Panc1 (cell line): ENCODE measurements at regions not wholly inside any gene's neighbourhood (a gene's known extent, or its start where the extent isn't known, plus 50 kb on each side); places are given as distances from the start of the nearest gene placed in this dataset.

ENCODE experiments used
- ATAC-seq: fragments of 200-7000 bp; cut with Tn5 transposase; 2 replicates; pipeline ENCODE4 v1.9.1; 2020; ENCODE audit warnings: mild to moderate bottlenecking, moderate library complexity
- BruUV-seq: library from RNA; stranded (reverse); fragments of 400-500 nt; replicated peaks from 2 replicates; lab custom pipeline; 2021; lab: Mats Ljungman, UMichigan
- CTCF ChIA-PET: fragments of 300-600 bp; sonication (Branson Sonifier 250); formaldehyde crosslinking; loops from one replicate; lab custom pipeline; 2022; ENCODE audit warnings: antibody characterized with exemption; lab: Charles Lee
- POLR2A ChIA-PET: fragments of 300-600 bp; sonication (Branson Sonifier 250); formaldehyde crosslinking; loops from one replicate; lab custom pipeline; 2022; ENCODE audit warnings: antibody characterized with exemption; lab: Charles Lee
- DNase-seq: peaks from one replicate; pipeline ENCODE4 v3.0.0-alpha.2; 2010; ENCODE audit warnings: low read depth, low spot score
- H3K27ac ChIP-seq: 2 replicates; pipeline ENCODE4 v1.5.1; 2011; ENCODE audit warnings: mild to moderate bottlenecking, low read length, inconsistent platforms
- H3K27me3 ChIP-seq: fragments of 200-500 bp; sonication (Bioruptor generic); 2 replicates; pipeline ENCODE4 v1.6.0; 2014; ENCODE audit warnings: low read length, inconsistent platforms; ENCODE audit not compliant: control insufficient read depth, insufficient read depth
- H3K36me3 ChIP-seq: fragments of 200-500 bp; sonication (Bioruptor generic); 2 replicates; pipeline ENCODE4 v1.5.1; 2014; ENCODE audit warnings: inconsistent platforms, mild to moderate bottlenecking, low read length, moderate library complexity; ENCODE audit not compliant: control insufficient read depth, insufficient read depth
- H3K4me1 ChIP-seq: 2 replicates; pipeline ENCODE4 v1.5.1; 2011; ENCODE audit warnings: inconsistent platforms, mild to moderate bottlenecking, low read length, moderate library complexity; ENCODE audit not compliant: control insufficient read depth, insufficient read depth
- H3K4me3 ChIP-seq, 2 experiments: 2 replicates each; pipeline ENCODE4 v1.5.1; 2011 to 2012; ENCODE audit warnings: low read depth in 2 of 2, low read length in 2 of 2, mild to moderate bottlenecking in 2 of 2, inconsistent platforms in 1 of 2, moderate library complexity in 1 of 2
- H3K9me3 ChIP-seq: fragments of 200-500 bp; sonication (Bioruptor generic); 2 replicates; pipeline ENCODE4 v1.5.1; 2014; ENCODE audit warnings: low read depth, mild to moderate bottlenecking, inconsistent platforms, low read length, moderate library complexity; ENCODE audit not compliant: control insufficient read depth, insufficient read depth
- POLR2AphosphoS5 ChIP-seq: IDR thresholded peaks from 2 replicates; pipeline ENCODE4 v1.6.1; 2012; ENCODE audit warnings: mild to moderate bottlenecking, low read depth, low read length, moderate library complexity
- SIN3A ChIP-seq: IDR thresholded peaks from 2 replicates; pipeline ENCODE4 v1.6.1; 2012; ENCODE audit warnings: low read depth, mild to moderate bottlenecking, low read length, moderate library complexity, borderline replicate concordance; ENCODE audit not compliant: insufficient read depth
- TCF7L2 ChIP-seq: IDR thresholded peaks from 2 replicates; pipeline ENCODE4 v1.6.1; 2011; ENCODE audit warnings: mild to moderate bottlenecking, low read depth, low read length, inconsistent platforms
- in situ Hi-C: cut with HindIII; loops from 2 replicates; pipeline ENCODE4 v1.10.0; 2016; ENCODE audit warnings: low sequenced_read_pairs, low pct_unique_long_range_greater_than_20kb
- intact Hi-C: fragments of 100-400 bp; cut with micrococcal nuclease; formaldehyde crosslinking; loops from one replicate; pipeline ENCODE4 v1.10.0; 2022; ENCODE audit not compliant: unreplicated experiment
- TF ChIP-seq, protein P1 (sequence below): fragments of 450-650 bp; IDR thresholded peaks from 2 replicates; pipeline ENCODE4 v1.5.1; 2017; ENCODE audit warnings: mild to moderate bottlenecking
- TF ChIP-seq, protein P2 (sequence below), 2 experiments: IDR thresholded peaks; 2 replicates each; pipeline ENCODE4 v1.6.1; 2011 to 2012; ENCODE audit warnings: low read depth in 2 of 2, control low read depth in 1 of 2, low read length in 1 of 2, mild to moderate bottlenecking in 1 of 2, moderate library complexity in 1 of 2; ENCODE audit not compliant: insufficient read depth in 1 of 2

DNA sequence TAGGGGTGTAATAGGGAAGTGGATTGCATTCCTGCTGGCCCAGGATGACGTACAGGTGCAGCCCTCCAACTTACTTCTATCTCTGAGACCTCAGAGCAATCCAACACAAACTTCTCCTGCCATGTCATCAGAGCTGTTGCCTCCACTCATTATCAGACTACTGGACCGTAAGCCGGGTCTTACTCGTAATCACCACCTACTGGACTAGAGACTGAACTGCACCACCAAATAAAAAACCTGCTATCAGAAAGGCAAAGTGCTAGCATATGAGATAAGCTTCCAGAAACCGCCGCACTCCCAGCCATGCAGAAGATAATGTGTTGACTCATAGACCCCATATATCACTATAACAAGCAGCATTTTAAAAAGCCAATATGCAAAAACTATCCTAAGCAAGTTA lies 102.0 kb downstream of the SLITRK1 start:
- CTCF ChIA-PET, result interaction anchor here (0.6 kb wide), 1 partner anchor 804 kb away, joined by 4 read pairs; no protein-coding TSS in a partner anchor
- no peaks in the 10 kb centered on the region for H3K4me1 ChIP-seq
- no peaks in the 10 kb centered on the region for H3K36me3 ChIP-seq
- H3K27ac ChIP-seq, result no peak overlapping the region
- ATAC-seq (no peak), DNase-seq (peak; percentile 7)
- in situ Hi-C loops, result no loop called here
- no peak overlapping the region for H3K4me3 ChIP-seq
- TF ChIP-seq, protein P1, sequence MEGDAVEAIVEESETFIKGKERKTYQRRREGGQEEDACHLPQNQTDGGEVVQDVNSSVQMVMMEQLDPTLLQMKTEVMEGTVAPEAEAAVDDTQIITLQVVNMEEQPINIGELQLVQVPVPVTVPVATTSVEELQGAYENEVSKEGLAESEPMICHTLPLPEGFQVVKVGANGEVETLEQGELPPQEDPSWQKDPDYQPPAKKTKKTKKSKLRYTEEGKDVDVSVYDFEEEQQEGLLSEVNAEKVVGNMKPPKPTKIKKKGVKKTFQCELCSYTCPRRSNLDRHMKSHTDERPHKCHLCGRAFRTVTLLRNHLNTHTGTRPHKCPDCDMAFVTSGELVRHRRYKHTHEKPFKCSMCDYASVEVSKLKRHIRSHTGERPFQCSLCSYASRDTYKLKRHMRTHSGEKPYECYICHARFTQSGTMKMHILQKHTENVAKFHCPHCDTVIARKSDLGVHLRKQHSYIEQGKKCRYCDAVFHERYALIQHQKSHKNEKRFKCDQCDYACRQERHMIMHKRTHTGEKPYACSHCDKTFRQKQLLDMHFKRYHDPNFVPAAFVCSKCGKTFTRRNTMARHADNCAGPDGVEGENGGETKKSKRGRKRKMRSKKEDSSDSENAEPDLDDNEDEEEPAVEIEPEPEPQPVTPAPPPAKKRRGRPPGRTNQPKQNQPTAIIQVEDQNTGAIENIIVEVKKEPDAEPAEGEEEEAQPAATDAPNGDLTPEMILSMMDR, result peak; percentile 50
- TF ChIP-seq, protein P2, sequence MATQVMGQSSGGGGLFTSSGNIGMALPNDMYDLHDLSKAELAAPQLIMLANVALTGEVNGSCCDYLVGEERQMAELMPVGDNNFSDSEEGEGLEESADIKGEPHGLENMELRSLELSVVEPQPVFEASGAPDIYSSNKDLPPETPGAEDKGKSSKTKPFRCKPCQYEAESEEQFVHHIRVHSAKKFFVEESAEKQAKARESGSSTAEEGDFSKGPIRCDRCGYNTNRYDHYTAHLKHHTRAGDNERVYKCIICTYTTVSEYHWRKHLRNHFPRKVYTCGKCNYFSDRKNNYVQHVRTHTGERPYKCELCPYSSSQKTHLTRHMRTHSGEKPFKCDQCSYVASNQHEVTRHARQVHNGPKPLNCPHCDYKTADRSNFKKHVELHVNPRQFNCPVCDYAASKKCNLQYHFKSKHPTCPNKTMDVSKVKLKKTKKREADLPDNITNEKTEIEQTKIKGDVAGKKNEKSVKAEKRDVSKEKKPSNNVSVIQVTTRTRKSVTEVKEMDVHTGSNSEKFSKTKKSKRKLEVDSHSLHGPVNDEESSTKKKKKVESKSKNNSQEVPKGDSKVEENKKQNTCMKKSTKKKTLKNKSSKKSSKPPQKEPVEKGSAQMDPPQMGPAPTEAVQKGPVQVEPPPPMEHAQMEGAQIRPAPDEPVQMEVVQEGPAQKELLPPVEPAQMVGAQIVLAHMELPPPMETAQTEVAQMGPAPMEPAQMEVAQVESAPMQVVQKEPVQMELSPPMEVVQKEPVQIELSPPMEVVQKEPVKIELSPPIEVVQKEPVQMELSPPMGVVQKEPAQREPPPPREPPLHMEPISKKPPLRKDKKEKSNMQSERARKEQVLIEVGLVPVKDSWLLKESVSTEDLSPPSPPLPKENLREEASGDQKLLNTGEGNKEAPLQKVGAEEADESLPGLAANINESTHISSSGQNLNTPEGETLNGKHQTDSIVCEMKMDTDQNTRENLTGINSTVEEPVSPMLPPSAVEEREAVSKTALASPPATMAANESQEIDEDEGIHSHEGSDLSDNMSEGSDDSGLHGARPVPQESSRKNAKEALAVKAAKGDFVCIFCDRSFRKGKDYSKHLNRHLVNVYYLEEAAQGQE (IDR thresholded peaks at IDR 0.05; ENCODE audit: insufficient read depth in 1 of 2, low read depth in 2 of 2, low read length in 1 of 2), result no peak
- intact Hi-C loops, result no loop called here
- POLR2A ChIA-PET, result no interaction called here
- no peaks in the 10 kb centered on the region for H3K9me3 ChIP-seq
- H3K27me3 ChIP-seq, result no peaks in the 10 kb centered on the region
- no TSS peak for BruUV-seq

DNA sequence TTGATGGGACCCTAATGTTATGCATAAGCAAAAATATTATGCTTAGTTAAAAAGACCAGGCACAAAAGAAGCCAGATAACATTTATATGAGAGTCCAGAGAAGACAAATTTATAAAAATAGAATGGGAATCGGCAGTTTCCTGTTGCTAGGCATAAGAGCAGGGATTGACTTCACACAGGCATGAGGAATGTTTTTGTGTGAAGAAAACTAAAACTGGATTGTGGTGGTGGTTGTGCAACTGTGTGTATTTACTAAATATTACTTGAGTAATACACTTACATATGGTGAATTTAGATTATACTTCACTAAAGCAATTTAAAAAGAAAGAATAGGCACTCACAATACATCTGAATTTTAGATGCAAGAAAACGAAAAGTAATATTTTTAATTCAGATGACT lies 108.3 kb downstream of the SLITRK1 start:
- Histone ChIP-seq H3K4me1 (no peaks in the 10 kb centered on the region), H3K4me3 (no peak overlapping the region), H3K36me3 (no peaks in the 10 kb centered on the region), H3K27ac (no peak overlapping the region), H3K27me3 (no peaks in the 10 kb centered on the region), H3K9me3 (no peaks in the 10 kb centered on the region)
- CTCF ChIA-PET, result no interaction called here
- POLR2A ChIA-PET, result no interaction called here
- BruUV-seq, result no TSS peak
- TF ChIP-seq SIN3A, result no peak
- in situ Hi-C loops, result no loop called here
- ATAC-seq (no peak), DNase-seq (no peak)
- intact Hi-C loops, result no loop called here

DNA sequence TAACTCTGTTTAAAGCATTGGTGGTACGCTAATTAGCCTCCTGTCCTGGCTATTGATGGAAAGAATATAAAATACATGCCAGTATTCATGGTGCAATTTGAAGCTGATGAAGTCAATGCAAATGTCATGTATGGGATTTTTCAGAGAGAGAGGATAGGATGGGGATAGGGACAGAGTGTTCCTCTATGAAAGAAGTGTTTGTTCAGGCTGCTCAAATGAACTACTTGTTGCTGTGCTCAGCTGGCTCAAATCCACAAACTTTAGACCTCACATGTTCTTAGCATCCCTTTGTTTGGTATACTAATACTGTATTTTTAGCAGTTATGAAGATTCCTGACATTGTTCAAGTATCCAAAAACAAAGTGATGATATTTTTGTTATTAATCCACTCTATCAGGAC lies 116.5 kb downstream of the SLITRK1 start:
- intact Hi-C loops, result no loop called here
- in situ Hi-C loops, result no loop called here
- Histone ChIP-seq H3K36me3 (no peaks in the 10 kb centered on the region), H3K4me3 (no peak overlapping the region), H3K27me3 (no peaks in the 10 kb centered on the region), H3K9me3 (no peaks in the 10 kb centered on the region), H3K27ac (no peak overlapping the region), H3K4me1 (no peaks in the 10 kb centered on the region)
- ATAC-seq, result no peak
- no peak for DNase-seq
- ChIA-PET CTCF (no interaction called here), POLR2A (no interaction called here)
- TF ChIP-seq POLR2AphosphoS5 (no peak), TCF7L2 (no peak), SIN3A (no peak)
- TF ChIP-seq, protein P1, result no peak
- TF ChIP-seq, protein P2 (IDR thresholded peaks at IDR 0.05; ENCODE audit: insufficient read depth in 1 of 2, low read depth in 2 of 2, low read length in 1 of 2), result no peak
- no TSS peak for BruUV-seq
